Vagina (tissue), 2 donors: ENCODE measurements at regions not wholly inside any gene's neighbourhood (a gene's known extent, or its start where the extent isn't known, plus 50 kb on each side); places are given as distances from the start of the nearest gene placed in this dataset.

Experiments used
- DNase-seq, 2 donors: peaks; one replicate each; pipeline ENCODE4 v3.0.0-alpha.2; 2017; ENCODE audit errors: extremely low spot score in 2 of 2
- H3K27ac ChIP-seq: fragments of 200-600 bp; sonication (generic); one replicate; pipeline ENCODE4 v1.5.1; 2019
- H3K27me3 ChIP-seq: fragments of 200-600 bp; sonication (generic); one replicate; pipeline ENCODE4 v1.5.1; 2019
- H3K36me3 ChIP-seq, 2 donors: fragments of 200-600 bp; sonication (generic); one replicate each; pipeline ENCODE4 v1.5.1; 2017 to 2019
- H3K4me1 ChIP-seq: fragments of 200-600 bp; sonication (generic); one replicate; pipeline ENCODE4 v1.5.1; 2019
- H3K4me3 ChIP-seq, 2 donors: fragments of 200-600 bp; sonication (generic); 1 replicate in 1 of 2; 2 replicates in 1 of 2; pipeline ENCODE4 v1.5.1; 2016 to 2019
- H3K9me3 ChIP-seq: fragments of 200-600 bp; sonication (generic); one replicate; pipeline ENCODE4 v1.5.1; 2019
- CTCF ChIP-seq, 3 experiments: fragments of 450-650 bp in 2 of 3; fragments of 200-600 bp in 1 of 3; sonication (generic) in 1 of 3; IDR thresholded peaks; one replicate each; pipeline ENCODE4 v1.5.1; 2017 to 2019; ENCODE audit warnings: antibody characterized with exemption in 3 of 3, mild to moderate bottlenecking in 2 of 3, moderate library complexity in 2 of 3
- POLR2A ChIP-seq, 2 donors: fragments of 450-650 bp; IDR thresholded peaks; one replicate each; pipeline ENCODE4 v1.6.1; 2017; ENCODE audit warnings: antibody characterized with exemption in 2 of 2, mild to moderate bottlenecking in 2 of 2, moderate library complexity in 2 of 2
- POLR2AphosphoS5 ChIP-seq, 2 donors: sonication (generic); formaldehyde crosslinking; IDR thresholded peaks; one replicate each; pipeline ENCODE4 v1.9.0; 2017; ENCODE audit warnings: antibody characterized with exemption in 2 of 2, mild to moderate bottlenecking in 2 of 2, low read depth in 1 of 2; ENCODE audit not compliant: insufficient read depth in 1 of 2
- intact Hi-C: fragments of 100-400 bp; cut with DNase I; formaldehyde crosslinking; loops from one replicate; pipeline ENCODE4 v1.15.1; 2023

- H3K27ac ChIP-seq, result no peak overlapping the region
- TF ChIP-seq POLR2AphosphoS5 (IDR thresholded peaks at IDR 0.05; ENCODE audit: insufficient read depth in 1 of 2, low read depth in 1 of 2) (no peak), CTCF (IDR thresholded peaks at IDR 0.05) (no peak), POLR2A (IDR thresholded peaks at IDR 0.05) (no peak)
- no peaks in the 10 kb centered on the region for H3K9me3 ChIP-seq
- H3K4me1 ChIP-seq, result no peaks in the 10 kb centered on the region
- no peak for DNase-seq
- intact Hi-C loops, result no loop called here
- no peaks in the 10 kb centered on the region for H3K27me3 ChIP-seq
- H3K4me3 ChIP-seq, result no peak overlapping the region
- H3K36me3 ChIP-seq, result no peaks in the 10 kb centered on the region
Observed at GRCh38 chr13:56015919-56016318, 1124.8 kb upstream of the PRR20A start.

- Histone ChIP-seq H3K27me3 (no peaks in the 10 kb centered on the region), H3K27ac (no peak overlapping the region), H3K36me3 (no peaks in the 10 kb centered on the region), H3K4me3 (no peak overlapping the region), H3K4me1 (no peaks in the 10 kb centered on the region), H3K9me3 (no peaks in the 10 kb centered on the region)
- TF ChIP-seq POLR2A (IDR thresholded peaks at IDR 0.05) (no peak), CTCF (IDR thresholded peaks at IDR 0.05) (no peak), POLR2AphosphoS5 (IDR thresholded peaks at IDR 0.05; ENCODE audit: insufficient read depth in 1 of 2, low read depth in 1 of 2) (no peak)
- no peak for DNase-seq
- intact Hi-C loops, result no loop called here
Observed at GRCh38 chr13:56019606-56020005, 1121.1 kb upstream of the PRR20A start.

GRCh38 chr13:56020425-56020824 is 1120.3 kb upstream of the PRR20A start:
- intact Hi-C loops, result no loop called here
- DNase-seq, result no peak
- Histone ChIP-seq H3K9me3 (no peaks in the 10 kb centered on the region), H3K27ac (no peak overlapping the region), H3K4me1 (no peaks in the 10 kb centered on the region), H3K36me3 (no peaks in the 10 kb centered on the region), H3K27me3 (no peaks in the 10 kb centered on the region), H3K4me3 (no peak overlapping the region)
- TF ChIP-seq CTCF (IDR thresholded peaks at IDR 0.05) (no peak), POLR2A (IDR thresholded peaks at IDR 0.05) (no peak), POLR2AphosphoS5 (IDR thresholded peaks at IDR 0.05; ENCODE audit: insufficient read depth in 1 of 2, low read depth in 1 of 2) (no peak)

- Histone ChIP-seq H3K27me3 (no peaks in the 10 kb centered on the region), H3K4me3 (no peak overlapping the region), H3K27ac (no peak overlapping the region), H3K4me1 (no peaks in the 10 kb centered on the region), H3K36me3 (no peaks in the 10 kb centered on the region), H3K9me3 (no peaks in the 10 kb centered on the region)
- TF ChIP-seq POLR2A (IDR thresholded peaks at IDR 0.05) (no peak), CTCF (IDR thresholded peaks at IDR 0.05) (no peak), POLR2AphosphoS5 (IDR thresholded peaks at IDR 0.05; ENCODE audit: insufficient read depth in 1 of 2, low read depth in 1 of 2) (no peak)
- intact Hi-C loops, result no loop called here
- no peak for DNase-seq
Observed at GRCh38 chr13:56039992-56040391, 1100.7 kb upstream of the PRR20A start.

- H3K36me3 ChIP-seq, result no peaks in the 10 kb centered on the region
- H3K9me3 ChIP-seq, result no peaks in the 10 kb centered on the region
- no peak overlapping the region for H3K27ac ChIP-seq
- no peak for TF ChIP-seq POLR2AphosphoS5 (IDR thresholded peaks at IDR 0.05; ENCODE audit: insufficient read depth in 1 of 2, low read depth in 1 of 2)
- no peak for TF ChIP-seq CTCF (IDR thresholded peaks at IDR 0.05)
- TF ChIP-seq POLR2A (IDR thresholded peaks at IDR 0.05), result no peak
- no peak for DNase-seq
- no peaks in the 10 kb centered on the region for H3K27me3 ChIP-seq
- intact Hi-C loops, result no loop called here
- H3K4me3 ChIP-seq, result no peak overlapping the region
- no peaks in the 10 kb centered on the region for H3K4me1 ChIP-seq
Observed at GRCh38 chr13:56066321-56066720, 1074.4 kb upstream of the PRR20A start.
